Keratinocyte (primary cell): ENCODE measurements at regions not wholly inside any gene's neighbourhood (a gene's known extent, or its start where the extent isn't known, plus 50 kb on each side); places are given as distances from the start of the nearest gene placed in this dataset.

Source experiments
- EZH2 ChIP-seq: IDR thresholded peaks from one replicate; pipeline ENCODE4 v1.6.1; 2012; ENCODE audit warnings: inconsistent platforms, mild to moderate bottlenecking, low read length, moderate library complexity
- TF ChIP-seq, protein P1 (sequence below), 3 experiments: IDR thresholded peaks in 1 of 3; conservative IDR thresholded peaks in 1 of 3; optimal IDR thresholded peaks in 1 of 3; 2 replicates in 2 of 3; 3 replicates in 1 of 3; pipeline versions ENCODE3 to v1.5.1; 2011; ENCODE audit warnings: low read length in 3 of 3, mild to moderate bottlenecking in 3 of 3, moderate library complexity in 2 of 3, control low read depth in 1 of 3, inconsistent platforms in 1 of 3; ENCODE audit not compliant: insufficient read depth in 2 of 3; ENCODE audit errors: extremely low read depth in 1 of 3

DNA sequence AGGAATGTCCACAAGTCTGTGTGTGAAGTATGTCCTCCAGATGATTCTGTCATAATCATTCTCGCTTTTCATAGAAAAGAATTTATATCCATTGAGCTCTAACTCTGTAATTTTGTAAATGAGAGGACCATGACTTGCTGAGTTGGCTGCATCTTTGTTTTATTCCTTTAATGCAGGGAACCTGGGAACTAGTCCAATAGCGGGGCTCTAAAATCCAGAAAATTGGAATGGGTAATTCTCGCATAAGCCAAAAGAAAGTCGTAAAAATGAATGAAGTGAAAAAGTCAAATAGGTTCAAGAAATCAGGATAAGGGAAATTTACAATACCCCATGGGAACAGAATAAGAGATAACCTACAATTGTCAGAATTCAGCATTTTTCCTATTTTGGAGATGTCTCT, 232.5 kb downstream of the RAB38 start:
- TF ChIP-seq, protein P1, sequence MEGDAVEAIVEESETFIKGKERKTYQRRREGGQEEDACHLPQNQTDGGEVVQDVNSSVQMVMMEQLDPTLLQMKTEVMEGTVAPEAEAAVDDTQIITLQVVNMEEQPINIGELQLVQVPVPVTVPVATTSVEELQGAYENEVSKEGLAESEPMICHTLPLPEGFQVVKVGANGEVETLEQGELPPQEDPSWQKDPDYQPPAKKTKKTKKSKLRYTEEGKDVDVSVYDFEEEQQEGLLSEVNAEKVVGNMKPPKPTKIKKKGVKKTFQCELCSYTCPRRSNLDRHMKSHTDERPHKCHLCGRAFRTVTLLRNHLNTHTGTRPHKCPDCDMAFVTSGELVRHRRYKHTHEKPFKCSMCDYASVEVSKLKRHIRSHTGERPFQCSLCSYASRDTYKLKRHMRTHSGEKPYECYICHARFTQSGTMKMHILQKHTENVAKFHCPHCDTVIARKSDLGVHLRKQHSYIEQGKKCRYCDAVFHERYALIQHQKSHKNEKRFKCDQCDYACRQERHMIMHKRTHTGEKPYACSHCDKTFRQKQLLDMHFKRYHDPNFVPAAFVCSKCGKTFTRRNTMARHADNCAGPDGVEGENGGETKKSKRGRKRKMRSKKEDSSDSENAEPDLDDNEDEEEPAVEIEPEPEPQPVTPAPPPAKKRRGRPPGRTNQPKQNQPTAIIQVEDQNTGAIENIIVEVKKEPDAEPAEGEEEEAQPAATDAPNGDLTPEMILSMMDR (optimal IDR thresholded peaks at IDR 0.05 in 1 of 3, IDR thresholded peaks at IDR 0.05 in 1 of 3, conservative IDR thresholded peaks at IDR 0.05 in 1 of 3; ENCODE audit: extremely low read depth in 1 of 3, insufficient read depth in 2 of 3, low read length in 3 of 3), result no peak
- TF ChIP-seq EZH2, result no peak
